GM18519 (cell line): ENCODE measurements at regions not wholly inside any gene's neighbourhood (a gene's known extent, or its start where the extent isn't known, plus 50 kb on each side); places are given as distances from the start of the nearest gene placed in this dataset.

ENCODE experiments used
- ATAC-seq: cut with Tn5 transposase; IDR thresholded peaks from one replicate; pipeline ENCODE4 v1.9.1; 2021; ENCODE audit warnings: mild to moderate bottlenecking, moderate library complexity; ENCODE audit not compliant: unreplicated experiment, low FRiP score

- no peak for ATAC-seq
These were observed 206.7 kb downstream of the SETD4 start for GRCh38 chr21:35853321-35854239.

- ATAC-seq: no peak
These were observed 207.5 kb downstream of the SETD4 start for GRCh38 chr21:35852820-35853219.

GRCh38 chr21:35850542-35851103 is 209.7 kb downstream of the SETD4 start:
- no peak for ATAC-seq

GRCh38 chr21:35850029-35850428 is 210.3 kb downstream of the SETD4 start:
- ATAC-seq: no peak

- ATAC-seq: no peak
These were observed 211.2 kb downstream of the SETD4 start for GRCh38 chr21:35849144-35849543.

- ATAC-seq: no peak
These were observed 216.2 kb downstream of the SETD4 start for GRCh38 chr21:35843911-35844667.

- ATAC-seq: no peak
These were observed 219.4 kb downstream of the SETD4 start for GRCh38 chr21:35840949-35841348.

- no peak for ATAC-seq
These were observed 220.0 kb downstream of the SETD4 start for GRCh38 chr21:35840197-35840799.

- ATAC-seq: no peak
These were observed 221.2 kb downstream of the SETD4 start for GRCh38 chr21:35838987-35839763.

- no peak for ATAC-seq
These were observed 222.0 kb downstream of the SETD4 start for GRCh38 chr21:35838350-35838749.

GRCh38 chr21:35833991-35834390 is 226.3 kb downstream of the SETD4 start:
- no peak for ATAC-seq

- ATAC-seq: no peak
These were observed 226.9 kb downstream of the SETD4 start for GRCh38 chr21:35833388-35833787.

- no peak for ATAC-seq
These were observed 229.1 kb downstream of the SETD4 start for GRCh38 chr21:35831230-35831629.

- no peak for ATAC-seq
These were observed 231.3 kb downstream of the SETD4 start for GRCh38 chr21:35829067-35829466.

- ATAC-seq: no peak
These were observed 232.2 kb downstream of the SETD4 start for GRCh38 chr21:35828161-35828560.

- no peak for ATAC-seq
These were observed 233.3 kb downstream of the SETD4 start for GRCh38 chr21:35827004-35827403.

- ATAC-seq: no peak
These were observed 234.7 kb downstream of the SETD4 start for GRCh38 chr21:35825370-35826353.

- no peak for ATAC-seq
These were observed 236.2 kb downstream of the SETD4 start for GRCh38 chr21:35824136-35824535.

GRCh38 chr21:35819134-35819533 is 241.2 kb downstream of the SETD4 start:
- ATAC-seq: no peak
